HCT116 (cell line): ENCODE measurements at regions not wholly inside any gene's neighbourhood (a gene's known extent, or its start where the extent isn't known, plus 50 kb on each side); places are given as distances from the start of the nearest gene placed in this dataset.

Source experiments
- ATAC-seq: fragments of 200-7000 bp; cut with Tn5 transposase; 2 replicates; pipeline ENCODE4 v1.9.1; 2020; ENCODE audit warnings: mild to moderate bottlenecking, moderate library complexity
- BruUV-seq: library from RNA; stranded (reverse); fragments of 400-500 nt; replicated peaks from 2 replicates; lab custom pipeline; 2021; lab: Mats Ljungman, UMichigan
- CTCF ChIA-PET: fragments of 300-600 bp; sonication (Branson Sonifier 250); formaldehyde crosslinking; loops from one replicate; lab custom pipeline; 2021; ENCODE audit warnings: antibody characterized with exemption; lab: Charles Lee
- POLR2A ChIA-PET: fragments of 300-600, 350-600 bp; sonication (Branson Sonifier 250); formaldehyde crosslinking; loops from one replicate; lab custom pipeline; 2021; ENCODE audit warnings: antibody characterized with exemption; lab: Charles Lee
- RAD21 ChIA-PET, 2 experiments: fragments of 300-600 bp; sonication (Branson Sonifier 250); formaldehyde crosslinking; loops; one replicate each; lab custom pipeline; 2023; ENCODE audit warnings: low total read pairs in 2 of 2; ENCODE audit not compliant: uncharacterized antibody in 2 of 2, unreplicated experiment in 2 of 2, low non-redundant PET in 1 of 2; lab: Charles Lee
- DNase-seq: peaks from one replicate; pipeline ENCODE4 v3.0.0-alpha.2; 2010; ENCODE audit warnings: low read depth, low spot score
- H2AFZ ChIP-seq: fragments of 200-600 bp; shearing (Covaris generic), sonication (generic); 2 replicates; pipeline ENCODE4 v1.6.1; 2017; ENCODE audit warnings: low read depth, mixed run types, mixed read lengths, antibody characterized with exemption, low read length; ENCODE audit not compliant: poor library complexity, severe bottlenecking
- H3K27ac ChIP-seq: 2 replicates; pipeline ENCODE4 v1.5.1; 2012; ENCODE audit warnings: low read depth, low read length
- H3K27me3 ChIP-seq: fragments of 200-600 bp; sonication (generic); 2 replicates; pipeline ENCODE4 v1.6.1; 2016; ENCODE audit warnings: mixed run types, low read length, mixed read lengths; ENCODE audit not compliant: insufficient read depth
- H3K36me3 ChIP-seq, 2 experiments: fragments of 200-500 bp in 1 of 2; fragments of 200-600 bp in 1 of 2; sonication (Bioruptor generic) in 1 of 2; sonication (generic) in 1 of 2; 2 replicates each; pipeline versions ENCODE4 v1.5.1 to v1.6.1; 2014 to 2016; ENCODE audit warnings: low read length in 2 of 2, inconsistent platforms in 1 of 2, mixed read lengths in 1 of 2, mixed run types in 1 of 2; ENCODE audit not compliant: insufficient read depth in 2 of 2, control insufficient read depth in 1 of 2
- H3K4me1 ChIP-seq, 2 experiments: fragments of 200-600 bp in 1 of 2; sonication (generic) in 1 of 2; 2 replicates each; pipeline versions ENCODE4 v1.5.1 to v1.6.1; 2012 to 2017; ENCODE audit warnings: low read length in 2 of 2, inconsistent platforms in 1 of 2, mild to moderate bottlenecking in 1 of 2, mixed read lengths in 1 of 2, mixed run types in 1 of 2, moderate library complexity in 1 of 2; ENCODE audit not compliant: insufficient read depth in 2 of 2, control insufficient read depth in 1 of 2
- H3K4me2 ChIP-seq: fragments of 200-600 bp; sonication (generic); 2 replicates; pipeline ENCODE4 v1.6.1; 2017; ENCODE audit warnings: mixed run types, low read length, mixed read lengths
- H3K4me3 ChIP-seq, 2 experiments: fragments of 200-600 bp in 1 of 2; sonication (generic) in 1 of 2; replicated peaks in 1 of 2; 2 replicates each; pipeline ENCODE4 v1.5.1; 2011 to 2016; ENCODE audit warnings: low read length in 2 of 2, control low read depth in 1 of 2, low read depth in 1 of 2, mild to moderate bottlenecking in 1 of 2, mixed read lengths in 1 of 2, mixed run types in 1 of 2
- H3K79me2 ChIP-seq: fragments of 200-600 bp; sonication (generic); 2 replicates; pipeline ENCODE4 v1.6.1; 2017; ENCODE audit warnings: mild to moderate bottlenecking, mixed run types, low read length, moderate library complexity, mixed read lengths; ENCODE audit not compliant: insufficient read depth
- H3K9ac ChIP-seq: fragments of 200-600 bp; sonication (generic); 2 replicates; pipeline ENCODE4 v1.6.1; 2016; ENCODE audit warnings: low read length, mixed read lengths
- H3K9me2 ChIP-seq: fragments of 200-600 bp; sonication (generic), shearing (Covaris generic); 2 replicates; pipeline ENCODE4 v1.6.1; 2017; ENCODE audit warnings: mixed run types, mild to moderate bottlenecking, moderate library complexity; ENCODE audit not compliant: insufficient read depth
- H3K9me3 ChIP-seq, 2 experiments: fragments of 200-500 bp in 1 of 2; fragments of 200-600 bp in 1 of 2; sonication (Bioruptor generic) in 1 of 2; sonication (generic) in 1 of 2; 2 replicates each; pipeline ENCODE4 v1.6.1; 2014 to 2017; ENCODE audit warnings: low read length in 2 of 2, mixed read lengths in 2 of 2, inconsistent platforms in 1 of 2, low read depth in 1 of 2, mild to moderate bottlenecking in 1 of 2, mixed run types in 1 of 2, moderate library complexity in 1 of 2; ENCODE audit not compliant: control insufficient read depth in 1 of 2, insufficient read depth in 1 of 2
- H4K20me1 ChIP-seq: fragments of 200-600 bp; sonication (generic), shearing (Covaris generic); 2 replicates; pipeline ENCODE4 v1.6.1; 2017; ENCODE audit warnings: mixed run types, mild to moderate bottlenecking, moderate library complexity; ENCODE audit not compliant: insufficient read depth
- CBX3 ChIP-seq: IDR thresholded peaks from 2 replicates; pipeline ENCODE4 v1.6.1; 2012; ENCODE audit warnings: low read depth
- CEBPB ChIP-seq: IDR thresholded peaks from 2 replicates; pipeline ENCODE4 v1.6.1; 2012; ENCODE audit warnings: low read depth
- EZH2 ChIP-seq: fragments of 200-600 bp; sonication (generic); IDR thresholded peaks from 2 replicates; pipeline ENCODE4 v1.6.1; 2017; ENCODE audit warnings: antibody characterized with exemption, mixed run types
- EZH2phosphoT487 ChIP-seq: fragments of 200-600 bp; IDR thresholded peaks from 2 replicates; pipeline ENCODE4 v1.6.1; 2018; ENCODE audit warnings: antibody characterized with exemption, borderline replicate concordance
- FOSL1 ChIP-seq: IDR thresholded peaks from 2 replicates; pipeline ENCODE4 v1.6.1; 2012; ENCODE audit warnings: low read depth
- JUND ChIP-seq: IDR thresholded peaks from 2 replicates; pipeline ENCODE4 v1.6.1; 2012
- MAX ChIP-seq: IDR thresholded peaks from 2 replicates; pipeline ENCODE4 v1.6.1; 2012
- POLR2A ChIP-seq: IDR thresholded peaks from 2 replicates; pipeline ENCODE4 v1.7.0; 2011; ENCODE audit warnings: borderline replicate concordance; ENCODE audit not compliant: insufficient read depth, insufficient read length; ENCODE audit errors: extremely low read depth
- POLR2AphosphoS5 ChIP-seq: IDR thresholded peaks from 2 replicates; pipeline ENCODE4 v1.6.1; 2011; ENCODE audit warnings: mild to moderate bottlenecking, low read depth, low read length, moderate library complexity
- SIN3A ChIP-seq: IDR thresholded peaks from 2 replicates; pipeline ENCODE4 v1.6.1; 2012; ENCODE audit warnings: low read depth
- TCF7L2 ChIP-seq: IDR thresholded peaks from 2 replicates; pipeline ENCODE4 v1.7.0; 2011; ENCODE audit warnings: borderline replicate concordance, inconsistent platforms; ENCODE audit not compliant: insufficient read depth, insufficient read length; ENCODE audit errors: extremely low read depth
- YY1 ChIP-seq: IDR thresholded peaks from 2 replicates; pipeline ENCODE4 v1.6.1; 2011; ENCODE audit warnings: low read length, low read depth, moderate library complexity, mild to moderate bottlenecking; ENCODE audit not compliant: insufficient replicate concordance; ENCODE audit errors: extremely low read depth
- ZFX ChIP-seq: fragments of 450-650 bp; IDR thresholded peaks from 2 replicates; pipeline ENCODE4 v1.6.1; 2017
- ZNF274 ChIP-seq: fragments of 200-500 bp; sonication (Bioruptor generic); IDR thresholded peaks from 2 replicates; pipeline ENCODE4 v1.6.1; 2014; ENCODE audit warnings: mild to moderate bottlenecking, low read depth, low read length, inconsistent platforms
- intact Hi-C: fragments of 100-400 bp; cut with micrococcal nuclease; formaldehyde crosslinking; loops from 2 replicates; pipeline ENCODE4 v1.10.0; 2022
- TF ChIP-seq, protein P1 (sequence below): IDR thresholded peaks from 2 replicates; pipeline ENCODE4 v1.6.1; 2011; ENCODE audit warnings: mild to moderate bottlenecking, low read length, moderate library complexity; ENCODE audit not compliant: insufficient replicate concordance; ENCODE audit errors: extremely low read depth

DNA sequence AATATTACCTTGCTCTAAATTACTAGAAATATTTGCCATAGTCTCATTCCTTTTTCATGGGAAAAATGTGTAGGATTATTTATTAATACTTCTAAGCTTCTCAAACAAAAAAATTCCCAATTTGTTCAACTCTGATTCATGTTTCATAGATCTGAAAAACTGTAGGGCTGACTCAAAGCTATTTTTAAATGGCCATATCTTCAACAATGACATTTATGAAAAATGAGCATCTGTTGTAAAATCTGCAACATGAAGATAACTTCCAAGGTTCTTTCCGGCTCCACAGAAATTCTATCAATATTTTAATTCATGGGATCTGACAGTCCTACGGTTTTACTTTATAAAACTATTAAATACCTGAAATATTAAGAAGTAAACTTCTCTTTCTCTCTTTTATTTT lies 192.7 kb upstream of the KCNJ16 start:
- TF ChIP-seq TCF7L2 (no peak), ZNF274 (no peak), JUND (no peak), SIN3A (no peak), MAX (no peak), POLR2A (no peak), CEBPB (no peak), EZH2 (no peak), POLR2AphosphoS5 (no peak), YY1 (no peak), ZFX (no peak), CBX3 (no peak), FOSL1 (no peak), EZH2phosphoT487 (no peak)
- TF ChIP-seq, protein P1, sequence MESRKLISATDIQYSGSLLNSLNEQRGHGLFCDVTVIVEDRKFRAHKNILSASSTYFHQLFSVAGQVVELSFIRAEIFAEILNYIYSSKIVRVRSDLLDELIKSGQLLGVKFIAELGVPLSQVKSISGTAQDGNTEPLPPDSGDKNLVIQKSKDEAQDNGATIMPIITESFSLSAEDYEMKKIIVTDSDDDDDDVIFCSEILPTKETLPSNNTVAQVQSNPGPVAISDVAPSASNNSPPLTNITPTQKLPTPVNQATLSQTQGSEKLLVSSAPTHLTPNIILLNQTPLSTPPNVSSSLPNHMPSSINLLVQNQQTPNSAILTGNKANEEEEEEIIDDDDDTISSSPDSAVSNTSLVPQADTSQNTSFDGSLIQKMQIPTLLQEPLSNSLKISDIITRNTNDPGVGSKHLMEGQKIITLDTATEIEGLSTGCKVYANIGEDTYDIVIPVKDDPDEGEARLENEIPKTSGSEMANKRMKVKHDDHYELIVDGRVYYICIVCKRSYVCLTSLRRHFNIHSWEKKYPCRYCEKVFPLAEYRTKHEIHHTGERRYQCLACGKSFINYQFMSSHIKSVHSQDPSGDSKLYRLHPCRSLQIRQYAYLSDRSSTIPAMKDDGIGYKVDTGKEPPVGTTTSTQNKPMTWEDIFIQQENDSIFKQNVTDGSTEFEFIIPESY = no peak
- no peak for DNase-seq
- H4K20me1 ChIP-seq = no peaks in the 10 kb centered on the region
- intact Hi-C loops = no loop called here
- no peaks in the 10 kb centered on the region for H3K79me2 ChIP-seq
- no peaks in the 10 kb centered on the region for H3K9me2 ChIP-seq
- no peak overlapping the region for H3K27ac ChIP-seq
- ATAC-seq = no peak
- no peak overlapping the region for H3K4me3 ChIP-seq
- no peaks in the 10 kb centered on the region for H3K36me3 ChIP-seq
- H3K9me3 ChIP-seq = peaks cover 19 to 26% of the 10 kb centered on the region in 2 experiments; a peak in 3 of 4 replicates
- POLR2A ChIA-PET = no interaction called here
- BruUV-seq = no TSS peak
- no peak overlapping the region for H3K4me2 ChIP-seq
- RAD21 ChIA-PET = no interaction called here
- no peak overlapping the region for H3K9ac ChIP-seq
- no peak overlapping the region for H2AFZ ChIP-seq
- CTCF ChIA-PET = no interaction called here
- H3K27me3 ChIP-seq = no peaks in the 10 kb centered on the region
- H3K4me1 ChIP-seq = no peaks in the 10 kb centered on the region
